GM12875 (cell line): ENCODE measurements at regions not wholly inside any gene's neighbourhood (a gene's known extent, or its start where the extent isn't known, plus 50 kb on each side); places are given as distances from the start of the nearest gene placed in this dataset.

Experiments
- H3K4me3 ChIP-seq: one replicate; pipeline ENCODE4 v1.5.1; 2011; ENCODE audit warnings: low read depth, low read length, control low read depth
- TF ChIP-seq, protein P1 (sequence below): IDR thresholded peaks from 2 replicates; pipeline ENCODE4 v1.5.1; 2011; ENCODE audit warnings: low read depth, mild to moderate bottlenecking, control low read depth, inconsistent platforms, low read length, moderate library complexity, borderline replicate concordance; ENCODE audit not compliant: insufficient read depth

DNA sequence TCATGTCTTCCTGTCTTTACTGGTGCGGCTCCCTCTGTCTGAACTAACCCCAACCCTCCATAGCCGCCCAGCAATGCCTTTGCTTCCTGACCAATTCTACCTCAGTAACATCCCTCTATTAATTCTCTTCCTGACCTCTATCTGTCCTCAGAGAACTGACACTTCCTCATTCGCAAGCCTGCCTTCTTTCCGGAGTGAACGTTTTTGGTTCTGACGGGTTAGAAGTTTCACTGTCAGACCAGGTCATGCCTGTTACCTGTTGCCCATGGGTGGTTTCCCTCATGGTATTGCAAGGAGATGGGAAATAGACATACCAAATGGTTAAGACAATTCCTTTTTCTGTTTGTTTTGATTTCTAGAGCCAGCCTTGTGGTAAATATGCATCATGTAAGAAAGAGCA, 453.4 kb upstream of the SLC14A2 start:
- TF ChIP-seq, protein P1, sequence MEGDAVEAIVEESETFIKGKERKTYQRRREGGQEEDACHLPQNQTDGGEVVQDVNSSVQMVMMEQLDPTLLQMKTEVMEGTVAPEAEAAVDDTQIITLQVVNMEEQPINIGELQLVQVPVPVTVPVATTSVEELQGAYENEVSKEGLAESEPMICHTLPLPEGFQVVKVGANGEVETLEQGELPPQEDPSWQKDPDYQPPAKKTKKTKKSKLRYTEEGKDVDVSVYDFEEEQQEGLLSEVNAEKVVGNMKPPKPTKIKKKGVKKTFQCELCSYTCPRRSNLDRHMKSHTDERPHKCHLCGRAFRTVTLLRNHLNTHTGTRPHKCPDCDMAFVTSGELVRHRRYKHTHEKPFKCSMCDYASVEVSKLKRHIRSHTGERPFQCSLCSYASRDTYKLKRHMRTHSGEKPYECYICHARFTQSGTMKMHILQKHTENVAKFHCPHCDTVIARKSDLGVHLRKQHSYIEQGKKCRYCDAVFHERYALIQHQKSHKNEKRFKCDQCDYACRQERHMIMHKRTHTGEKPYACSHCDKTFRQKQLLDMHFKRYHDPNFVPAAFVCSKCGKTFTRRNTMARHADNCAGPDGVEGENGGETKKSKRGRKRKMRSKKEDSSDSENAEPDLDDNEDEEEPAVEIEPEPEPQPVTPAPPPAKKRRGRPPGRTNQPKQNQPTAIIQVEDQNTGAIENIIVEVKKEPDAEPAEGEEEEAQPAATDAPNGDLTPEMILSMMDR: no peak
- no peak overlapping the region for H3K4me3 ChIP-seq

DNA sequence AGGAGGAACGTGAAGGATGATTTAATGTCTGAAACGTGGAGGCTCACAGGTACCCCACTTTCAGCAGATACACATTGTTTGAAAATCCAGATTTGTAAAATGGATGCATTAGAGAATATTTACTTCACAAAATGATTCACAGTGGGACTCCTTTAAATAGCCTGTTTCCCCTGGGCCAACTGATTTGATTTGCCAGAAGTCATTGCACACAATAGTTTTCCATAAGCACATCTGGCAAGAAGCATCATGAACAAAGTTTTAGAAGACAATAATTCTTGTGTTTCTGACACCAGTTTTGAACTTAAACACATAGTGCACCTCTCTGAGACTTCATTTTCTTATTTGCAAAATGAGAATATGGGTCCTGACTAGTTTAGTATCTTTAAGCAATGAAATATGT, 451.4 kb upstream of the SLC14A2 start:
- H3K4me3 ChIP-seq: no peak overlapping the region
- TF ChIP-seq, protein P1: no peak

DNA sequence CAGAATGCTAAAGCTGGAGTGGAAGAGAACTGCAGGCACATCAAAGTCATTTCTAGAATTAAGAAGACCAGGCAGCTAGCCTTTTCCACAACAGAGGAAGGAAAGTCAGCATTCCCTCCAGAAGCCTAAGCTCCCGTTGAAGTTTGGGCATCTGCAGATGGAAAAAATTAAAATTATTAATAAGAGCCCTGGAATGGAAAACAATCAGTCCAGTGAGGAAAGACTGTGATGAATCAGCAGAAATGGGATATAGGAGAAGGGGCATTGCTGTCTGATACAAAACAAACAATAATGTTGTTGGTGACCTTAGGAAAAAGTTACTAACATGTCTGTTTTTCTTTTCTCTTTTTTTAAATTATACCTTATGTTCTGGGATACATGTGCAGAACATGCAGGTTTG, 450.7 kb upstream of the SLC14A2 start:
- TF ChIP-seq, protein P1: no peak
- no peak overlapping the region for H3K4me3 ChIP-seq

DNA sequence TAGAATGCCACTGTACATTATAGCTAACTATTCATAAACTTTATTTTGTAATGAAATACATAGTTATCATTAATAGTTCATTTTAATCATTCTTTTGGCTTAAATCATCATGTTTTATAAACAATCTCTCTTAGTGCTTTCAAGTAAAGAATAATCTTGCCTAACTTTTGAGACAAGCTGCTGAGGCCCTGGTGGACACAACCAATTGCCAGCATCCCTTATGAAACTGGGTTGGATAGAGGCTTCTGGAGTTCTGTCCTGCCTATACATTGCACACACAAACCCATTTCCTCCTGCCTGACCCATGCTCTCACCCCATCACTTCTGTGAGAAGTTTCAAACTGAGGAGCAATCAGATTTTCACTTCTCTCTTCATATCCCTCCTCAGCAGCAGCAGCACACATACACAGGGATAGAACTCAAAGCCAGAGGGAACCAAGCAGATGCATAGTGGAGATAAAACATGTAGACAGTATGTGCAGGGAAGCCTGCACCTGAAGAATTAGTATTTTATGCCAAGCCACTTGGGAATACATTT, 450.0 kb upstream of the SLC14A2 start:
- TF ChIP-seq, protein P1: no peak

DNA sequence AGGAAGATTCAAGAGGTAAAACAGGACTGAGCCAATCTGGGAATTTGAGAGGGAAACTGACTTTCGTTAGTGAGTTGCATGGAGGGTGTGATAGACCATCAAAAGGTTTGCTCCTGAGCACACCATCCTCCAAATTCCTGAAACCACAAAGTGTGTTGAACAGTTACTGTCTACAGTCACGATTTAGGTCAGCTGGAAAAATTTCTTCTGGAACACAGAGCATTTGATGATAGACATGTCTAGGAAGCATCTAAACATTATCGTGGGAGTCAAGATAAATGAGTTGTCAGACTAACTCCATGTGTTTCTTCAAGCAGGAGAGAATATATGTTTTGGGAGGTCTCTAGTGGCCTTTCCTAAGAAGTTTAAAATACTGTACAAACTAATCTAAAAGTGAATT, 449.4 kb upstream of the SLC14A2 start:
- TF ChIP-seq, protein P1: no peak
- no peak overlapping the region for H3K4me3 ChIP-seq

More for the DNA sequence above, 450.0 kb upstream of the SLC14A2 start:
- no peak overlapping the region for H3K4me3 ChIP-seq

DNA sequence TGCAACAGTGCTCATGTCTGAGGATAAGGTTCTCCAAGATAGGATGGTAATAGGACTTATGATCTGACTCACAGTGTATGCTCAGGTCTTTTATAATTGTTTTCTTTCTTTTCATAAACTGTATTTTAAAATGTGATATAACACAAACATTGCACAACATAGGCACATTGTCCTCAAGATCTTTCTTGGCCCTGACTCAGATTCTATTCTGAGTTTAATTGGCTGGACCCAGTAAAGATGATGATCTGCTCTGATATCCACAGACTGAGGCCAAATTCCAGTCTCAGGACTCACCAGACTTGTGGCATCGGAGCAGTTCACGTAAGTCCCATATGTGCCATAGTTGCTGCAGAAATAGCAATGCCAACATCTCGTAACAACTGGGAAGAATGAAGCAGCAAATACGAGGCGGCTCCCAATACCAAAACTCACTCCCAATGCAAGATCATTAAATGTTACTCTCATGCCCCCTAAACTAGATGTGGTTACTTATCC, 448.9 kb upstream of the SLC14A2 start:
- TF ChIP-seq, protein P1: no peak
- no peak overlapping the region for H3K4me3 ChIP-seq

DNA sequence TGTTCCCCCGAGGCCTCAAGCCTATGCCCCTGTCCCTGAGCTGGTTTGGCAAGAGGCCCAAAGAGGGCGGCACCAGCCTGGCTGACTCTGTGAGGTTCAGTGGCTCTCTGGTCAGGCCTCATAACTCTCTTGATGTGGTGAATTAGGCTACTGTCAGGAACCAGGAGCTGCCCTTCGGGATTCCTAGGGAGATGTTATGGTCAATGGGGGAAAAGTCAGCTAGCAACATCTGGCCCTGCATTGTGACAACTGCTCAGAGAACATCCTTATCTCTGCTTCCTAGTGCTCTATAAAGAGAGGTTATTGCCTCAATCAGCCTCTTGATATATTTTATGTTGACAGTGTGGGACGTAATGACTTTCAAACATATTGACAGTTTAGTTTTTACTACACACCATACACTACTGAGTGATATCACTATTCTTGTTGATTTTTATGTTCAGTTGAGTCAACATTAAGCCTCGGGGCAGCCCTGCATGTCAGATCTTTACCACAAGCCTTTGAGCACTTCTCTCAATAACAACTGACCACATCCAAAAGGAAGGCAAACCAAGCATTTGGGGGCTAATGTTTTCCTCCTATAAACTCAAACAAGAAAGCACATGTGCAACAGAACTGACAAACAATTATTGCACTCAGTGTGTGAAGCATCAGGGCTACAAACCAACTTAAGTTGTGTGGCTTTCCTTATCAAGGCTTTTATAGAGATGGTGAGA, 448.3 kb upstream of the SLC14A2 start:
- H3K4me3 ChIP-seq: no peak overlapping the region

More for the DNA sequence above, 448.3 kb upstream of the SLC14A2 start:
- TF ChIP-seq, protein P1: no peak
